HG02571 (cell line): ENCODE measurements at regions not wholly inside any gene's neighbourhood (a gene's known extent, or its start where the extent isn't known, plus 50 kb on each side); places are given as distances from the start of the nearest gene placed in this dataset.
"Not testable (repeated sequence)": the region's sequence is repeated elsewhere in the genome, so short reads cannot be mapped to it uniquely, and the experiment has no call there.

ENCODE experiments used
- ATAC-seq: cut with Tn5 transposase; IDR thresholded peaks from one replicate; pipeline ENCODE4 v1.9.1; 2021; ENCODE audit warnings: mild to moderate bottlenecking, moderate library complexity; ENCODE audit not compliant: unreplicated experiment

DNA sequence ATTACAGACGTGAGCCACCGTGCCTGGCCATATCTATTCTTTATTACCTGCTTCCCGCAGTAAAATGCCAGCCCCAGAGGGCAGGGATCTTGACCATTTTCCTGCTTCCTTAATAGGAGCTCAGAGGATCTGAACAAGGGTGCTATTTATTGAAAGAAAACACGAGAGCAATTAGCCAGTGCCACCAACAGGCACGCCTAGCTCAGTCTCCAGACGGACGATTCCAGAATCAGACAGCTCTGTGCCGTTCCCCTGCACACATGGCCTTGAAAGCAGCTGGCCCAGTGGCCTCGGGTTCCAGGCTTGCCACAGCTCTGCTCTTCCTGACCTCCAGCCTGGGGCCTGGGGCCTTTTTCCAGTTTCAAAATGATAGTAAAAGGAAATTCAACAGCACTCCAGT is 135.2 kb upstream of the RFLNA start:
- ATAC-seq, result no peak

GRCh38 chr12:124160097-124160756 is 134.7 kb upstream of the RFLNA start:
- no peak for ATAC-seq

- ATAC-seq, result not testable (repeated sequence)
Measured at GRCh38 chr12:124161402-124161801, 133.5 kb upstream of the RFLNA start.

GRCh38 chr12:124162151-124163110 is 132.5 kb upstream of the RFLNA start:
- no peak for ATAC-seq

DNA sequence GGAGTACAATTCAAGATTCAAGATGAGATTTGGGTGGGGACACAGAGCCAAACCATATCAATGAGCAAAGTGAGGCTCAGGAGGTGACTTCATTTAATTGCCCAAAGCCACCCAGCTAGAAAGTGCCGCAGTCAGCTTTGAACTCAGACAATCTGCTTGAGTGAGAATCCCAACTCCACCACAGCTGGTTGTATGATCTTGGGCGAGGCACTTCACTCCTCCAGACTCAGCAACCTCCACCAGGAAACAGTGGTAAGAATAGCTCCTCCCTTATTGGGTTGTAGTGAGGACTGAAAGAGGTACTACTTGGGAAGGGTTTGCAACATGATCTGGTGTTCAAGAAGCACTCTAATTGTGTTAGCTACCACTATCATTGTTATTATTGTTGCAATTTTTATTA is 129.2 kb upstream of the RFLNA start:
- no peak for ATAC-seq

DNA sequence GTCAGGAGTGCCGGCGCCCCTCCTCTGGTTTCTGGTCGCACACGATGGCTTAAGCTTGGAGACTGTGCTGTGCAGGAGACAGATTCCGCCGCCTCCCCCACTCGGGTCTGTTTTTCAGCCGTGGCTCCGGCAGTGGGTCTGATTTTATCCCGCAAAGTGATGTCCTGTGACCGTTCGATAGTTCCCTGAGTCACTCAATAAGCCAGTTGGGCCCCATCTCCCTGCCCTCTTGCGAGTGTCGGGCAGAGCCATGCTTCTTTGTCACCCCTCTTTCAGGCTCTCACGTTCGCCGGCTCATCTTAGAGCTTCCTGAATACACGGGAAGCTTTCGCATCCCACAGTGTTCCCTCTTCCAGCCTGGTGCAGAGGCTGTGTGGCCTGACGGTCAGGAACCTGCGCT is 127.8 kb upstream of the RFLNA start:
- no peak for ATAC-seq

- ATAC-seq, result no peak
Measured at GRCh38 chr12:124168016-124168786, 126.7 kb upstream of the RFLNA start.

DNA sequence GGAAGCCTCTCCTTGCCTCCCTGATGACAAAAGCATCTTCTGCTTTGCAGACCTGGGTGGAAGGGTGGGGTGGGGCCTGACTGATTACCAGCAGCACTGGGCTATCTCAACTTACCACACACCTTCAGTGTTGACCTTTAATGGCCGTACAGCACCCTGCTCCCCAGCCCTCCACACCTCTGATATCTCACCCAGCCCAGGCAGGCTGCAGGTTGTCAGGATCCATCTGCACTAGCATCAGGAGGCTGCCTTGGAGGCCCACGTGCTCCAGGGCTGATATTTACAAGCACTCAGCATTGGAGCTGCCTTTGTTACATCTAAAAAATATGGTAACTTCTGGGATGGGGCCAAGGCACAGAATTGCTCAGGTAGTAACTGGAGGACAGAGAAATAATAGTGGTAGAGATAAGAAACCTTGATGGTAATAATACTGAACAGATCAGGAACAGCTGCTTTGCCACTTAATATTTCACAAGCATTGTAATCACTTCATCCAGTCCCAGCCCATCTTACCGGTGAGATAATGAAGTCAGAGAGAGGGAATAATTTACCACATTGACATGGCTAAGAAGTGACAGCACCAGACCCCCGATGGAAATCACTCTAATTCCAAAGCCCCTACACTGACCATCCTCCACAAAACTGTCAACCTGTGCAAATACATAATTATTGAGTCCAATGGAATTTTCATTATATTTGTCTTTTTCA is 125.2 kb upstream of the RFLNA start:
- ATAC-seq, result no peak

DNA sequence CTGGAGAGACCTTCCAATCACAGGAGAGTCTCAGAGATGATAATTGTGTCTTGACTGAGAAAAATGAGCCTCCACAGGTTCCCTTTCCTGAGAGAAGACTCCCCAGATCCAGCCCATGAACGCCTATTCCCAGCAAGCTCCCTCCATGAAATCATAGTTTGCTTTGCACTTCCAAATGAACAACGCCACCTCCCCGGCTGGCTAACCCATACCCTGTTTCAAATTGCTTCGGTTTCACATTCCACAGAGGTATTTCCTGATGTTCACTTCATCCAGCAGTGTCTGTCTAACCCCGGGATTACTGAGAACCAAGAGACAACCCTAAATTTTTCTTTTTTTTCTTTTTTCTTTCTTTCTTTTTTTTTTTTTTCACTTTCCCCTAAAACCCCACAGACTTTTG is 124.1 kb upstream of the RFLNA start:
- ATAC-seq, result no peak

DNA sequence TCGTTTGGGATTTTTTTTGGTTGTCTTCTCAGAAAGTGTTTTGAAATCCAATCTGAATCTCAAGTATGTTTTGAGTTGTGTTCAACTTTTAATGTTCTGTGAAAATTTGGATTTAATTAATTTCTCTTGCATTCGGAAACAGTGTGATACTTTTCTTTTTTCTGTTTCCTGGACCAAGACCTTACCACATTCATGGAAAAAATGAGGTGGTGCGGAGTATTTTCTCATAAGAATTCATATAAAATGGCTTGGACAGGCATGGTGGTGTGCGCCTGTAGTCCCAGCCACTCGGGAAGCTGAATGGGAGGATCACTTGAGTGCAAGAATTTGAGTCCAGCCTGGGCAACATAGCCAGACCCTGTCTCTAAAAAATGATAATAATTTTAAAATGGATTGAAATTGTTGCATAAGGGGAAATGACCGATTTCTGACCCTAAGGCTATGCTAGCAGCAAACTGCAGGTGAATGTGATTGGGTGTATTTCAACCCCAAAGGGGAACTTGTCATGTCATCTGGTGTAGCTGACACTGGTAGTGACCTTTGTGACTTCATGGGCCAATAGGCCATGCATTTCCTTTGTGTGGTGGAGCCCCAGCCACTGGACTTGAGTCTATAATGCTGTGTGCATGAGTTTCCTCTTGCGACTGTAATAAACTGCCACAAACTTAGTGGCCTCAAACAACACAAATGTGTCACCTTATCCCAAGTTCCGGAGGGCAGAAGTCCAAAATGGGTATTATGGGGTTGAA is 123.5 kb upstream of the RFLNA start:
- no peak for ATAC-seq

DNA sequence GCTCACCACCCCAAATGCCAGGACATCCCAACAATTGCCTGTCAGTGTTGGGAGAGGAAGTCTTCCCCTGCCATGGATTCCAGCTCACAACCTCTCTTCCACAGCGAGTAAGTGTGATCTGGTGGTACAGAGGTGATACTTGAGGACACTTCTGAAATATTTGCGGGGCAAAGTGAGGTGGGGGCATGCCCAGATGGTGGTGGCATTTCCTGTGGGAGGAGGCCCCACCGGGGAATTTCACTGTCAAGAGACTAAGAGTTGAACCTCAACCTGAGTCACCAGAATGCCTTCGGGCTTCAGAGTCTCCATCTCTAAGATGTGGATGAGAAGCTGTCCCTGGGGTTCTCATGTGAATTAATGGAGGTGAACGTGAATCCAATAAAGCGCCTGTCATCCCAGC is 122.3 kb upstream of the RFLNA start:
- ATAC-seq, result no peak

- ATAC-seq, result no peak
Measured at GRCh38 chr12:124173692-124174091, 121.2 kb upstream of the RFLNA start.

DNA sequence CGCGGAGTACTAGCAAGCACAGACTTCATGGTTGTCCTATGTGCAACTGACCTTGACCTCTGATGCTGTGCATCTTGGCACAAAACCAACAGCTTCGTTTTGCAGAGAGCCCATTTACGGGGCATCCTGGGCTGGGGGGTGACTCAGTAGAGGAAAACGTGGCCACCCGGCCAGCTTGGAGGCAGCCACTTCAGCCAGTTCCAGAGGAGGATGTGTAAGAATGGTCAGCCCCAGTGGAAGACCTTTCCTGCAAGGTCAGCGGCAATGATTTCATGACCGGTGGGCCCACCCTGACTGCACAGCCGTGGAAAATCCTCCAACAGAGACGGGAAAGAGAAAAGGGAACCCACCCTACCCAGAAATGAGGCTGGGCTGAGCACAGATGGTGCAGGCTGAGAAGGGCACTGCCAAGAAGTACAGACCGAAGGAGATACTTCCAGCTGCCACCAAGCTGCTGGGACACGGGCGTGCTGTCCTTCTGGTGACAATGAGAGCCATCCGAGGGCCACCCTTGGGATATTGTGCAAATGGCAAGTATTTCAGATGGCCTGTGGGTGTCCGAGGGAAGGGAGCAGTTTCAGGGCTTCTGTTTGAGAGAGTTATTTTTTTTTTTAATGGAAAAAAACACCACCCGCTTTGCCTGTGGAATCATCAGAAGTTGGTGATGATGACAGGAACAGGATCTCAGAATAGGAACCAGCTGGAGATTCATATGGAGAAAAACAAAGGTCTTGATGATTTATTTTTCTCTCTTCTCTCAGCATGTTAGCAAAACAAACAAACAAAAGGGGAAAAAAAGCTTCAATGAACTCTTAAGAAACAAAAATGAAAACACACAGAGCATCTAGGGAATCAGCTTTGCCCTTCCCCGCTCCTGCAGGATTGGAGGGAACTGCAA is 120.2 kb upstream of the RFLNA start:
- no peak for ATAC-seq

GRCh38 chr12:124175704-124176103 is 119.2 kb upstream of the RFLNA start:
- no peak for ATAC-seq

DNA sequence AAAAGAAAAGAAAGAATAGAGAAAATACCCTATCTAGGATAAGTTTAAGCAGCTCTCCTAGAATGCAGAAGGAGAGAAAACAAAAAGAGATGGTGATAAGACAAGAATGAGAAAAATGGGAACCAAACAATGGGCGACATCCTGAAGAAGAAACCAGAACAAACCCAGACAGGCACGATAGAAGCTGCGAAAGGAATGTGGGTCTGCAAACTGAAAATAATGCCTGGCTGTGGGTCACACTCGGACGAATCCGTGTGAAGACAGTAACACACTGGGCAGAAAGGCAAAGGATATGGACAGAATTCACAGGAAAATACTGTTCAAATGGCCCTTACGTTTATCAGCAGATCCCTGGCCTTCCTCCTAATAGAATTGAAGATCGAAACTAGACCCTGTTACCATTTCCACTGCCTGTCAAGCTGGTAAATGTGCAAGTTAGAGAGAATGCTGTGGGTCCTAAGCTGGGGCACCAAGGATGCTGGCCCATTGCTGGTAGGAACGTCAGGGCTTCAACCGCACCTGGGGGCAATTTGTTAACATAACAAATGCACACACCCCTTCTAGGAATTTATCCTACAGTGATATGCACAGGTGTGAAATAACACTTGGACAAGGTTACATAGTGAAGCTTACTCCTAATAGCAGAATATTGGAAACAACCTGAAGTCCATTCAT is 117.5 kb upstream of the RFLNA start:
- no peak for ATAC-seq

DNA sequence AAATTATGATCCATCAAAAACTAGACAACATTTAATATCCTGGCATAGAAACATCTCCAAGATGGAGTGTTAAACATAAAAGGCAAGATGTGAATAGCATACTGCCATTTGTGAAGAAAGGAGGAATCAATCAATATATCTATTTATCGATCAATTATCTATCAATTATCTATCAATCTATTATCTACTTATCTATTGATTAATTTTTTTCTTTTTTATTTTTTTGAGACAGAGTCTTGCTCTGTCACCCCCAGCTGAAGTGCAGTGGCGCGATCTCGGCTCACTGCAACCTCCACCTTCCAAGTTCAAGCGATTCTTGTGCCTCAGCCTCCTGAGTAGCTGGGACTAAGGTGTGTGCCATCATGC is 117.0 kb upstream of the RFLNA start:
- ATAC-seq, result no peak

GRCh38 chr12:124179936-124180607 is 114.8 kb upstream of the RFLNA start:
- ATAC-seq, result no peak

DNA sequence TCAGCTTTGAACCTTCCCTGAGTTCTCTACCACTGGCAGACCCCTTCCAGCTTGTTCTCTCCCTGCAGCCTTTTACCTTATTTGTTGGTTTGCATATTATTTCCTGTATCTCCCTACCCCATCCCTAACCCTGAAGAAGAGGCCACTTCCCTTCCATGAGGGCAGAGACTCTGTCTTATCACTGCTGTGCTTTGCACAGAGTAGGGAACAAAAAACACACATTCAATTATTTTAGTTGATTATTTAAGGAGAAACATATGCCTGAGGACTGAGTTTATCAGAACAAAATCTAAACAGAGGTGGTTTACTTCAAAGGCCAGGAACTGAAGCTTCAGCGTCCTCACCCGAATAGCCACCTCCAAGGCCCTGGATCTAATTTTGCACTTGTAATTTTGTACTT is 111.7 kb upstream of the RFLNA start:
- no peak for ATAC-seq
